GM23338 (cell line): ENCODE measurements at regions not wholly inside any gene's neighbourhood (a gene's known extent, or its start where the extent isn't known, plus 50 kb on each side); places are given as distances from the start of the nearest gene placed in this dataset.

Source experiments
- CREB1 ChIP-seq: fragments of 250-450 bp; sonication (Bioruptor Pico); IDR thresholded peaks from 2 replicates; pipeline ENCODE4 v1.5.0; 2020; ENCODE audit warnings: low read depth, mild to moderate bottlenecking, moderate library complexity
- ETS1 ChIP-seq: IDR thresholded peaks from 2 replicates; pipeline ENCODE4 v1.6.1; 2016; ENCODE audit warnings: antibody characterized with exemption
- EZH2 ChIP-seq: fragments of 200-600 bp; sonication (generic); IDR thresholded peaks from one replicate; pipeline ENCODE4 v1.8.0; 2017; ENCODE audit warnings: antibody characterized with exemption, mild to moderate bottlenecking, low read depth; ENCODE audit not compliant: unreplicated experiment
- EZH2phosphoT487 ChIP-seq: fragments of 200-600 bp; sonication (generic); IDR thresholded peaks from one replicate; pipeline ENCODE4 v1.8.1; 2018; ENCODE audit warnings: antibody characterized with exemption; ENCODE audit not compliant: unreplicated experiment
- JUNB ChIP-seq: IDR thresholded peaks from one replicate; pipeline ENCODE4 v1.6.1; 2016; ENCODE audit warnings: antibody characterized with exemption; ENCODE audit not compliant: unreplicated experiment
- POLR2AphosphoS5 ChIP-seq: IDR thresholded peaks from 2 replicates; pipeline ENCODE4 v1.6.1; 2016; ENCODE audit warnings: antibody characterized with exemption, low read depth
- STAT1 ChIP-seq: IDR thresholded peaks from one replicate; pipeline ENCODE4 v1.6.1; 2016; ENCODE audit warnings: antibody characterized with exemption; ENCODE audit not compliant: unreplicated experiment
- ZNF114 ChIP-seq: fragments of 250-450 bp; sonication (Bioruptor Pico); IDR thresholded peaks from 2 replicates; pipeline ENCODE4 v1.5.0; 2020; ENCODE audit warnings: mild to moderate bottlenecking, moderate library complexity
- TF ChIP-seq, protein P1 (sequence below), 2 experiments: fragments of 200-600 bp in 1 of 2; sonication (generic) in 1 of 2; conservative IDR thresholded peaks; 2 replicates each; pipeline versions ENCODE4 v1.5.1 to v1.6.1; 2016 to 2017; ENCODE audit warnings: antibody characterized with exemption in 2 of 2, low read depth in 2 of 2, mild to moderate bottlenecking in 2 of 2, moderate library complexity in 1 of 2
- TF ChIP-seq, protein P2 (sequence below): IDR thresholded peaks from one replicate; pipeline ENCODE4 v1.6.1; 2018; ENCODE audit warnings: antibody characterized with exemption; ENCODE audit not compliant: unreplicated experiment

- TF ChIP-seq, protein P1, sequence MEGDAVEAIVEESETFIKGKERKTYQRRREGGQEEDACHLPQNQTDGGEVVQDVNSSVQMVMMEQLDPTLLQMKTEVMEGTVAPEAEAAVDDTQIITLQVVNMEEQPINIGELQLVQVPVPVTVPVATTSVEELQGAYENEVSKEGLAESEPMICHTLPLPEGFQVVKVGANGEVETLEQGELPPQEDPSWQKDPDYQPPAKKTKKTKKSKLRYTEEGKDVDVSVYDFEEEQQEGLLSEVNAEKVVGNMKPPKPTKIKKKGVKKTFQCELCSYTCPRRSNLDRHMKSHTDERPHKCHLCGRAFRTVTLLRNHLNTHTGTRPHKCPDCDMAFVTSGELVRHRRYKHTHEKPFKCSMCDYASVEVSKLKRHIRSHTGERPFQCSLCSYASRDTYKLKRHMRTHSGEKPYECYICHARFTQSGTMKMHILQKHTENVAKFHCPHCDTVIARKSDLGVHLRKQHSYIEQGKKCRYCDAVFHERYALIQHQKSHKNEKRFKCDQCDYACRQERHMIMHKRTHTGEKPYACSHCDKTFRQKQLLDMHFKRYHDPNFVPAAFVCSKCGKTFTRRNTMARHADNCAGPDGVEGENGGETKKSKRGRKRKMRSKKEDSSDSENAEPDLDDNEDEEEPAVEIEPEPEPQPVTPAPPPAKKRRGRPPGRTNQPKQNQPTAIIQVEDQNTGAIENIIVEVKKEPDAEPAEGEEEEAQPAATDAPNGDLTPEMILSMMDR (conservative IDR thresholded peaks at IDR 0.05; ENCODE audit: low read depth in 2 of 2), result no peak
- TF ChIP-seq POLR2AphosphoS5 (no peak), EZH2 (no peak), EZH2phosphoT487 (no peak), ETS1 (no peak), CREB1 (CRISPR knock-in tag) (no peak), JUNB (no peak), STAT1 (no peak), ZNF114 (no peak)
- TF ChIP-seq, protein P2, sequence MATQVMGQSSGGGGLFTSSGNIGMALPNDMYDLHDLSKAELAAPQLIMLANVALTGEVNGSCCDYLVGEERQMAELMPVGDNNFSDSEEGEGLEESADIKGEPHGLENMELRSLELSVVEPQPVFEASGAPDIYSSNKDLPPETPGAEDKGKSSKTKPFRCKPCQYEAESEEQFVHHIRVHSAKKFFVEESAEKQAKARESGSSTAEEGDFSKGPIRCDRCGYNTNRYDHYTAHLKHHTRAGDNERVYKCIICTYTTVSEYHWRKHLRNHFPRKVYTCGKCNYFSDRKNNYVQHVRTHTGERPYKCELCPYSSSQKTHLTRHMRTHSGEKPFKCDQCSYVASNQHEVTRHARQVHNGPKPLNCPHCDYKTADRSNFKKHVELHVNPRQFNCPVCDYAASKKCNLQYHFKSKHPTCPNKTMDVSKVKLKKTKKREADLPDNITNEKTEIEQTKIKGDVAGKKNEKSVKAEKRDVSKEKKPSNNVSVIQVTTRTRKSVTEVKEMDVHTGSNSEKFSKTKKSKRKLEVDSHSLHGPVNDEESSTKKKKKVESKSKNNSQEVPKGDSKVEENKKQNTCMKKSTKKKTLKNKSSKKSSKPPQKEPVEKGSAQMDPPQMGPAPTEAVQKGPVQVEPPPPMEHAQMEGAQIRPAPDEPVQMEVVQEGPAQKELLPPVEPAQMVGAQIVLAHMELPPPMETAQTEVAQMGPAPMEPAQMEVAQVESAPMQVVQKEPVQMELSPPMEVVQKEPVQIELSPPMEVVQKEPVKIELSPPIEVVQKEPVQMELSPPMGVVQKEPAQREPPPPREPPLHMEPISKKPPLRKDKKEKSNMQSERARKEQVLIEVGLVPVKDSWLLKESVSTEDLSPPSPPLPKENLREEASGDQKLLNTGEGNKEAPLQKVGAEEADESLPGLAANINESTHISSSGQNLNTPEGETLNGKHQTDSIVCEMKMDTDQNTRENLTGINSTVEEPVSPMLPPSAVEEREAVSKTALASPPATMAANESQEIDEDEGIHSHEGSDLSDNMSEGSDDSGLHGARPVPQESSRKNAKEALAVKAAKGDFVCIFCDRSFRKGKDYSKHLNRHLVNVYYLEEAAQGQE, result no peak
Measured at GRCh38 chr11:23751280-23751679, 745.6 kb upstream of the LUZP2 start.
